HT-29 (cell line): ENCODE measurements at regions not wholly inside any gene's neighbourhood (a gene's known extent, or its start where the extent isn't known, plus 50 kb on each side); places are given as distances from the start of the nearest gene placed in this dataset.
A peak's percentile ranks its signal among the peaks of the same experiment; 100 is the strongest.

ENCODE experiments used
- DNase-seq: peaks from one replicate; pipeline ENCODE4 v3.0.0-alpha.2; 2015; ENCODE audit warnings: low spot score

- no peak for DNase-seq
Measured at GRCh38 chr5:72621576-72621975, 114.4 kb upstream of the ZNF366 start.

GRCh38 chr5:72619677-72620076 is 112.5 kb upstream of the ZNF366 start:
- DNase-seq: no peak

GRCh38 chr5:72619251-72619650 is 112.0 kb upstream of the ZNF366 start:
- DNase-seq: no peak

GRCh38 chr5:72618708-72619107 is 111.5 kb upstream of the ZNF366 start:
- DNase-seq: no peak

DNA sequence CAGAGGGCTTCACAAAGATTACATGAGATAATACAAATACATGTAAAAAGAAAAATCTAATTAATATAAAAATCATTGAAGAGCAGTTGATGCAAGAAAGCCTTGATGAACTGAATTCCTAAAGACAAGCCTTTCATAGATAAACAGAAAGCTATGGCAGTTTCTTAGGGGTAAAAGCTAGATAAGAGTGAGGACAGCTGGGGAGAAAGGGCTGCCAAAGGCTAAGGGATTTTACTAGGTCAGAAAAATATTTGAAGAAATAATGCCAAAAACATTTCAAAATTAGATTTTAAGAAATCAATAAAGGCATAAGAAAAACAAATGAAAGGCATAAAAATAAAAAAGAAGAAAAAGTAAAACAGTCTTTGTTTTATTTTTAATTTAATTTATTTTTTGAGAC is 107.9 kb upstream of the ZNF366 start:
- DNase-seq: no peak

DNA sequence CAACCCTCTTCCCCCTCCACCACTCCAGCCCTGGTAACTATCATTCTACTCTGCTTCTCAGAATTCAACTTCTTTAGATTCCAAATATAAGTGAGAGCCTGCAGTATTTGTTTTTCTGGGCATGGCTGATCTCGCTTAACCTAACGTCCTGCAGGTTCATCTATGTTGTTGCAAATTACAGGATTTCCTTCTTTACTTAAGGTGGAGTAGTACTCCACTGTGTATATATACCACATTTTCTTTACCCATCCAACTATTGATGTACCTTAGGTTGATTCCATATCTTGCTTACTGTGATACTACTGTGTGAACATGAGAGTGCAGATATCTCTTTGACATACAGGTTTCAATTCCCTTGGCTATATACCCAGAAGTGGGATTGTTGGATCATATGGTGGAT is 106.3 kb upstream of the ZNF366 start:
- no peak for DNase-seq

- DNase-seq: no peak
Measured at GRCh38 chr5:72612810-72613209, 105.6 kb upstream of the ZNF366 start.

- DNase-seq: peak; percentile 80
Measured at GRCh38 chr5:72611118-72611730, 104.0 kb upstream of the ZNF366 start.

- DNase-seq: no peak
Measured at GRCh38 chr5:72608926-72609325, 101.7 kb upstream of the ZNF366 start.

DNA sequence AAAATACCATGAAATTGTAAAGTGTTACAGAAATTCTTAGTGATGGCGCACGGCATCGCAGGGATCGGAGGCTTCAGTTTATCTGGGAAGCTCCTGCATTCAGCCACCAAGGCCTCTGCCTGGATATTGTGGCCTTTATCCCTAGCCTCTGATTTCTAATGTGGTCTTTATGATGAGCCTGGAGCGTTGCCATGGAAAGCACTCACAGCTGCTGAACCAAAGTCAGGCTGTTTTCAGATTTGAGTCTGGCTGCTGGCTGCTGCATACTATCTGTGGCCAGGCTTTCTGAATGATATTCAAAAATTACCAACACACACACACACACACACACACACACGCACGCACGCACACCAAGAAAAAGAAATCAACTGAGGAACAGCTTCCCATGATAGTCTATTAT is 101.1 kb upstream of the ZNF366 start:
- no peak for DNase-seq

GRCh38 chr5:72607381-72607780 is 100.2 kb upstream of the ZNF366 start:
- DNase-seq: no peak

- no peak for DNase-seq
Measured at GRCh38 chr5:72606525-72606924, 99.3 kb upstream of the ZNF366 start.

DNA sequence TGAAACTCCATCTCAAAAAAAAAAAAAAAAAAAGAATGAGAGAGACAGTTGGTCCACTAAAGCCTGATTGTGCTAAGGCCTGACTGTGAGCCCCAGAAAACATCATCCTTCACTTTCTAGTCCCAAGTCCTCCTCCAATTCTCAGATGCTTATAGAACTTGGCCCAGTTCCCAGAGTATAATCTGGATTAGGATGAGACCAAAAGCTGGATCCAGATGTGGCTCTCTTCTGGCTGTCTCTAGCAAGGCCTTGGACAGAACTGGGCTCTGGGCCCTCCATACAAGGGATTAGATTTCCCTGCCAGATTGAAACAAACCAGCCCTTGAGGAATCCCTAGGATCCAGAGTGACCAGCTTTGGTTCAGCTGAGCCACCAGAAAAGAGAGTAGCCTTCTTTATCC is 98.4 kb upstream of the ZNF366 start:
- DNase-seq: no peak

GRCh38 chr5:72604798-72605154 is 97.6 kb upstream of the ZNF366 start:
- DNase-seq: no peak

- DNase-seq: no peak
Measured at GRCh38 chr5:72604111-72604797, 97.0 kb upstream of the ZNF366 start.

GRCh38 chr5:72602696-72603685 is 95.8 kb upstream of the ZNF366 start:
- DNase-seq: no peak

DNA sequence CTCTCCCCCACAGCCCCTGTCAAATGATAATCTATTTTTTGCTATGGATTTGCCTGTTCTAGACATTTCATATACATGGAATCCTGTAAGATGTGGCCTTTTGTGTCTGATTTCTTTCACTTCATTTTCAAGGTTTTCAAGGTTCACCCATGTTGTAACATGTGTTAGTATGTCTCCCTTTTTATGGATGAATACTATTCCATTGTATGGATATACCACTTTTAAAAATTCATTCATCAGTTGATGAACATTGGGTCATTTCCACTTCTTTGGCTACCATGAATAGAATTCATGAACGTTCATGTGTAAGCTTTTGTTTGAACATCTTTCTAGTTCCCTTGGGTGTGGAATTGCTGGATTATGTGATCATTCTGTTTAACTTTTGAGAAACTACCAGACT is 94.7 kb upstream of the ZNF366 start:
- no peak for DNase-seq

- DNase-seq: peak; percentile 10
Measured at GRCh38 chr5:72600391-72600981, 93.3 kb upstream of the ZNF366 start.

DNA sequence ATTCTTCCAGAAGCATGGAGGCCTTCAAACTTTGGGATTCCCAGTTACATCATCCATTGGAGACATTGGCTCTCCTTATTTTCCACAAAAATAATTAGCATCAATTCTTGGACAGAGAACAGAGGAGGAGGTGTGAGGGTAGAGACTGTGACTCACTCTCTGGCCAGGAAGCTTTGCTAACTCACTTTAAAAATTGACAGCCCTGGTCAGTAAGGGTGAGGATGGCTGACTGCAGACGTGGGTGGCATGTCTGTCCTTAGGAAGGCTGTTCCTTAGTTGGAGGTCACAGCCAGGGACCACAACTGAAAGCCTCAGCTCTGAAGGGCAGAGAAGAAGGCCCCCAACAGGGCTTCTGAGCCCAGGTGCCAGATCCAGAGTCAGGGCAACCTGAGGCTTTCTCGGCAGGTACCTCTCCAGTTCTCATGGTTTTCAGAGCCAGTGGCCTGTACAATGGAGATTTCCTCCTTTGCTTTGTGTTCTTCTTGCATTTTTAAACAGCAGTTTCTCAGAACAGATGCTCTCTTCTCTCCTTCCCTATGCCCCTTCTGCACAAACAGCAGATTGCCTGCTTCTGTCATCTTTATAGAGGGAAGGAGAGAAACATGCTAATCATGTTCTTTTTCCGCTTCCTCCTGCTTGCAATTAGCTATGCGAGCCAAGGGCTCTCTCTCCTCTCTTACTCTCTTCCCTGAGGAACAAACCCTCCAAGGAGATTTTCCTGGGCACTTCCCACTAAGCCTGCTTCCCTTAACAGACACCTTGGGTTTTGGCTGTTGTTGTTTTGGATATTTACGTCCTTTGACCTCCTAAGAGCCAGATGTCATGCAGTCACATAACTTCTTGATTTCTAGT is 92.5 kb upstream of the ZNF366 start:
- no peak for DNase-seq

- DNase-seq: no peak
Measured at GRCh38 chr5:72599065-72599433, 91.8 kb upstream of the ZNF366 start.

DNA sequence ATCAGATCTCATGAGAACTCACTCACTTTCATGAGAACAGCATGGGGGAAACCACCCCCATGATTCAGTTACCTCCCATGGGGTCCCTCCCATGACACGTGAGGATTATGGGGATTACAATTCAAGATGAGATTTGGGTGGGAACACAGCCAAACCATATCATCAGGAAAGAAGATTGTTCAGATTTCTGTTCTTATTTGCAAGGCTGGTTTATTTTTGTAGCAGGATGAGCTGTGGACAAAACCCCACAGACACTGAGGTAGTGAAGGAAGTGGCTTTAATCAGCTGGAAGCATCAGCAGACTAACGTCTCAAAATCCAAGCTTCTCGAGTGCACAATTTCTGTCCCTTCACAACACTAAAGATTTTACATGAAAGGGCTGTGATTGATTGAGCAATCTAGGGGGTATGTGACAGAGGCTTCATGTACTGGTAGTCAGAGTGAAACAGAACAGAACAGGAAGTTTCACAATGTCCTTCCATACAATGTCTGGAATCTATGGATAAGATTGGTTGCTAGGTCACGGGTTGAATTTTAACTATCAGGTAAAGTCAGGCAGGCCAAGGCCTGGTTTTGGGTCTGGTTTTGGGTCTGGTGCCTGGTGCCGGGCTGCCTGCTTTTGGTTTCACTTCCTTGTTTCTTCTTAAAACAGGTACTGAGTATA is 91.3 kb upstream of the ZNF366 start:
- DNase-seq: no peak
